NOMO-1 treated with dmso at 0.1 percent for 144 hours (cell line): ENCODE measurements at regions not wholly inside any gene's neighbourhood (a gene's known extent, or its start where the extent isn't known, plus 50 kb on each side); places are given as distances from the start of the nearest gene placed in this dataset.

ENCODE experiments used
- DNase-seq: peaks from one replicate; lab custom pipeline; 2025; ENCODE audit not compliant: unreplicated experiment; lab: John Stamatoyannopoulos, UW

- no peak for DNase-seq
Measured at GRCh38 chr1:219670426-219671149, 57.7 kb upstream of the ZC3H11B start.

- DNase-seq, result no peak
Measured at GRCh38 chr1:219669556-219669955, 56.7 kb upstream of the ZC3H11B start.

- no peak for DNase-seq
Measured at GRCh38 chr1:219669042-219669441, 56.1 kb upstream of the ZC3H11B start.

- DNase-seq, result no peak
Measured at GRCh38 chr1:219668446-219668845, 55.5 kb upstream of the ZC3H11B start.

GRCh38 chr1:219666242-219666641, 53.3 kb upstream of the ZC3H11B start:
- DNase-seq, result no peak

- DNase-seq, result no peak
Measured at GRCh38 chr1:219665089-219665488, 52.2 kb upstream of the ZC3H11B start.

GRCh38 chr1:219664310-219665029, 51.6 kb upstream of the ZC3H11B start:
- DNase-seq, result no peak
